ENCODE measurements at regions not wholly inside any gene's neighbourhood (a gene's known extent, or its start where the extent isn't known, plus 50 kb on each side); places are given as distances from the start of the nearest gene placed in this dataset.
A peak's percentile ranks its signal among the peaks of the same experiment; 100 is the strongest.
"Not testable (repeated sequence)": the region's sequence is repeated elsewhere in the genome, so short reads cannot be mapped to it uniquely, and the experiment has no call there.

DNA sequence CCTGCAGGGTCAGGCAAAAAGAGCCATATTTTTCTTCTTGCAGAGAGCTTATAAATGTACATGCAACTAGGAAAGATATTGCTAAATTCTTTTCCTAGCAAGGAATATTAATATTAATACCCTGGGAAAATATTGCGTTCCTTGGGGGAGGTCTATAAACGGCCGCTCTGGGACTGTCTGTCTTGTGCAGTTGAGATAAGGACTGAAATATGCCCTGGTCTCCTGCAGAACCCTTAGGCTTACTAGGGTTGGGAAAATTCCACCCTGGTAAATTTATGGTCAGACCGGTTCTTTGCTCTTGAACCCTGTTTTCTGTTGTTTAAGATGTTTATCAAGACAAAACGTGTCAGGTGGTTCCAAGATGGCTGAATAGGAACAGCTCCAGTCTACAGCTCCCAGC is 121.3 kb upstream of the CARMIL1 start:
- no peak overlapping the region for H3K4me3 Mint-ChIP-seq
- H3K4me1 Mint-ChIP-seq = peaks cover 0 to 12% (median 2%) of the 10 kb centered on the region in 4 donors
- Histone ChIP-seq H3K4me3 (ENCODE audit: low read depth, low read length) (no peak overlapping the region), H3K36me3 (ENCODE audit: control insufficient read depth, insufficient read depth, low read length) (no peaks in the 10 kb centered on the region), H3K27me3 (ENCODE audit: control insufficient read depth, insufficient read depth, low read length) (no peaks in the 10 kb centered on the region), H3K4me1 (ENCODE audit: control insufficient read depth, insufficient read depth, low read length, poor library complexity, severe bottlenecking) (no peaks in the 10 kb centered on the region), H3K27ac (ENCODE audit: insufficient read depth, low read length, poor library complexity, severe bottlenecking) (no peak overlapping the region), H3K9me3 (ENCODE audit: control insufficient read depth in 2 of 2, low read length in 2 of 2) (peaks cover 4 to 22% of the 10 kb centered on the region in 2 experiments)
- ATAC-seq (ENCODE audit: low read depth in 2 of 2) = no peak
- no peak for DNase-seq
- H3K36me3 Mint-ChIP-seq = no peaks in the 10 kb centered on the region
- peaks cover 5% of the 10 kb centered on the region for H3K27me3 Mint-ChIP-seq
- no peak overlapping the region for H3K27ac Mint-ChIP-seq
- peaks cover 2 to 10% (median 10%) of the 10 kb centered on the region in 7 donors for H3K9me3 Mint-ChIP-seq

DNA sequence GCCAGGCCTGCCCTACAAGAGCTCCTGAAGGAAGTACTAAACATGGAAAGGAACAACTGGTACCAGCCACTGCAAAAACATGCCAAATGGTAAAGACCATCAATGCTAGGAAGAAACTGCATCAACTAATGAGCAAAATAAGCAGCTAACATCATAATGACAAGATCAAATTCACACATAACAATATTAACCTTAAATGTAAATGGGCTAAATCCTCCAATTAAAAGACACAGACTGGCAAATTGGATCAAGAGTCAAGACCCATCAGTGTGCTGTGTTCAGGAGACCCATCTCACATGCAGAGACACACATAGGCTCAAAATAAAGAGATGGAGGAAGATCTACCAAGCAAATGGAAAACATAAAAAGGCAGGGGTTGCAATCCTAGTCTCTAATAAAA is 119.0 kb upstream of the CARMIL1 start:
- not testable (repeated sequence) for H3K4me3 ChIP-seq (ENCODE audit: low read depth, low read length); H3K27ac ChIP-seq (ENCODE audit: insufficient read depth, low read length, poor library complexity, severe bottlenecking); H3K27ac Mint-ChIP-seq; DNase-seq; H3K4me3 Mint-ChIP-seq; H3K36me3 ChIP-seq (ENCODE audit: control insufficient read depth, insufficient read depth, low read length); H3K36me3 Mint-ChIP-seq; H3K4me1 ChIP-seq (ENCODE audit: control insufficient read depth, insufficient read depth, low read length, poor library complexity, severe bottlenecking); ATAC-seq (ENCODE audit: low read depth in 2 of 2); H3K27me3 Mint-ChIP-seq; H3K27me3 ChIP-seq (ENCODE audit: control insufficient read depth, insufficient read depth, low read length)
- peaks cover 0 to 12% (median 4%) of the 10 kb centered on the region in 4 donors for H3K4me1 Mint-ChIP-seq
- H3K9me3 Mint-ChIP-seq = peaks cover 2 to 10% (median 10%) of the 10 kb centered on the region in 7 donors
- H3K9me3 ChIP-seq (ENCODE audit: control insufficient read depth in 2 of 2, low read length in 2 of 2) = peaks cover 6 to 22% of the 10 kb centered on the region in 2 experiments

DNA sequence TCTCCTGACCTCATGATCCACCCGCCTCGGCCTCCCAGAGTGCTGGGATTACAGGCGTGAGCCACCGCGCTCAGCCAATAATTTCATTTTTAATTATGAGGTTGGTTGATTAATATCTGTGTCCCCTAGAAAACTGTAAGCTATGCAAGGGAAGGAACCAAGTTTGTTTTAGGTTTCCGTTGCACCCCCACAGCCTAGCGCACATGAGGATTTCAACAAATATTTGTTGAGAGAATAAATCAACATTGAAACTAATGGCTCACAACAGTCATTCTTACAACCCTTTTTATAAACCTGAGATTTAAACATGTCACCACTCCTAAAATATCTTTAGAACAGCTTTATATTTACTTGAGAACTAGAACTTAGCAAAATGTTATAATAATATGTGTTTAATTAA is 114.0 kb upstream of the CARMIL1 start:
- Histone ChIP-seq H3K4me3 (ENCODE audit: low read depth, low read length) (no peak overlapping the region), H3K36me3 (ENCODE audit: control insufficient read depth, insufficient read depth, low read length) (no peaks in the 10 kb centered on the region), H3K27me3 (ENCODE audit: control insufficient read depth, insufficient read depth, low read length) (peaks cover 2% of the 10 kb centered on the region), H3K27ac (ENCODE audit: insufficient read depth, low read length, poor library complexity, severe bottlenecking) (no peak overlapping the region), H3K9me3 (ENCODE audit: control insufficient read depth in 2 of 2, low read length in 2 of 2) (peaks cover 0 to 2% of the 10 kb centered on the region in 2 experiments), H3K4me1 (ENCODE audit: control insufficient read depth, insufficient read depth, low read length, poor library complexity, severe bottlenecking) (no peaks in the 10 kb centered on the region)
- peaks cover 0 to 2% (median 0%) of the 10 kb centered on the region in 7 donors for H3K9me3 Mint-ChIP-seq
- H3K27me3 Mint-ChIP-seq = peaks cover 14% of the 10 kb centered on the region
- no peak overlapping the region for H3K4me3 Mint-ChIP-seq
- no peak overlapping the region for H3K27ac Mint-ChIP-seq
- ATAC-seq (ENCODE audit: low read depth in 2 of 2) (no peak), DNase-seq (no peak)
- H3K4me1 Mint-ChIP-seq = peaks cover 0 to 14% (median 3%) of the 10 kb centered on the region in 4 donors
- no peaks in the 10 kb centered on the region for H3K36me3 Mint-ChIP-seq

DNA sequence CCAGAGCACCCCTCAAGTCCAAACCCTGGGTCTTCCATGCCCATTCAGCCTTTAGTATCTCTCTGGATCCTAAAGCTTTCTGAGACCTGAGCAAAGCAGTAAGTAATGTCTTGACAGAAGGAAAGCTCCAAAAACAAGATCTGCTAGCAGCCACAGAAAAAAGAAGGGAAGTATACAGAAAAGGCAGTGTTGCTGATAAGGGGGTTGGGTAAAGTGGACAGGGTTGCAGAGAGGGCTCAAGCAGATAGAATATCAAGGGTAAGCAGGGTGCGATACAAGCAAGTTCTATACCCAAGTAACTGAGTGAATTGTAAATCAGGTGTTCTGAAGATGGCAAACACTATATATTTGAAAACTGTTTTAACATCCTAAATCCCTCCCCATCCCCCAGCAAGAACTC is 113.4 kb upstream of the CARMIL1 start:
- H3K27me3 ChIP-seq (ENCODE audit: control insufficient read depth, insufficient read depth, low read length) = peaks cover 2% of the 10 kb centered on the region
- peaks cover 14% of the 10 kb centered on the region for H3K27me3 Mint-ChIP-seq
- H3K4me1 ChIP-seq (ENCODE audit: control insufficient read depth, insufficient read depth, low read length, poor library complexity, severe bottlenecking) = no peaks in the 10 kb centered on the region
- H3K4me3 ChIP-seq (ENCODE audit: low read depth, low read length) = no peak overlapping the region
- H3K27ac Mint-ChIP-seq = peak overlapping the region in 1 of 3 donors; percentile 79
- peaks cover 0 to 14% (median 3%) of the 10 kb centered on the region in 4 donors for H3K4me1 Mint-ChIP-seq
- DNase-seq = no peak
- no peak overlapping the region for H3K4me3 Mint-ChIP-seq
- H3K36me3 Mint-ChIP-seq = no peaks in the 10 kb centered on the region
- no peak for ATAC-seq (ENCODE audit: low read depth in 2 of 2)
- H3K36me3 ChIP-seq (ENCODE audit: control insufficient read depth, insufficient read depth, low read length) = no peaks in the 10 kb centered on the region
- H3K9me3 Mint-ChIP-seq = peaks cover 0 to 2% (median 0%) of the 10 kb centered on the region in 7 donors
- H3K9me3 ChIP-seq (ENCODE audit: control insufficient read depth in 2 of 2, low read length in 2 of 2) = peaks cover 0 to 2% of the 10 kb centered on the region in 2 experiments
- H3K27ac ChIP-seq (ENCODE audit: insufficient read depth, low read length, poor library complexity, severe bottlenecking) = no peak overlapping the region

DNA sequence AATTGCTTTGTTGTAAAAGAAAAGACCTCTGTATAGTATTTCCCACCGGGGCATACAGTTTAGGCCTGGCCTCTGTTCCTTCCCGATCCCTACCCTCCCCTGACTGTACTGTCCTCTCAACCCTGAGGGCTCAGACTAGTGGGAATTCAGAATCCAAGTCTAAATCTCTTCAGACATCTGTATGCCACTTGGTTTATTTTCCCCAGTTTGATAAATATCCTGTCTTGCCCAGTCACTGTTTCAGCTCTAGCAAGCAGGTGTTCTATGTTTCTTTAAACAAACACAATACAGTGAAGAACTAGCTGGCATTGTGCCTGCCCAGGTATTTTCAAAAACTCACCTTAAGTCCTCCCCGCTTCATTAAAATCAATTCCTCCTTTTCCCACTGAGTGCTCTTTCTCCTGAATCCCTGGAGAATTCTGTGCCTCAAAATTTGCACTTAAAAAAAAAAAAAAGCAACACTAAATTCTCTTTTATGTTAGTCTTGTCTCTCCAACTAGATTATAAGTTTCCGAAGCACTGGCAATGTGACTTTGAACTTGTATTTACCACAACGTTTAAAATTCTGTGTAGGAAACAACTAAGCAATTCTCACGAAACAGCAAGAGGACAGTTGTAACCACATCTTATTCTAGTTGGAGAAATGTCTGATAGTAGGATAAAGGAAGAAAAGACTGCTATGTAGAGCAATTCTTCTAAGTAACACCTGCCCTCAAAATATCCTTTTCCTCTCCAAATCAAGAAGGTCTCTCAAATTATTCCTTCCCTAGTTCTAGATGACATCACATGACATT is 112.0 kb upstream of the CARMIL1 start:
- H3K4me1 Mint-ChIP-seq = peaks cover 0 to 14% (median 3%) of the 10 kb centered on the region in 4 donors
- DNase-seq = no peak
- H3K4me3 Mint-ChIP-seq = no peak overlapping the region
- ATAC-seq (ENCODE audit: low read depth in 2 of 2) = no peak
- no peaks in the 10 kb centered on the region for H3K9me3 Mint-ChIP-seq
- Histone ChIP-seq H3K36me3 (ENCODE audit: control insufficient read depth, insufficient read depth, low read length) (no peaks in the 10 kb centered on the region), H3K4me1 (ENCODE audit: control insufficient read depth, insufficient read depth, low read length, poor library complexity, severe bottlenecking) (no peaks in the 10 kb centered on the region), H3K27ac (ENCODE audit: insufficient read depth, low read length, poor library complexity, severe bottlenecking) (no peak overlapping the region), H3K9me3 (ENCODE audit: control insufficient read depth in 2 of 2, low read length in 2 of 2) (peaks cover 0 to 2% of the 10 kb centered on the region in 2 experiments), H3K4me3 (ENCODE audit: low read depth, low read length) (no peak overlapping the region), H3K27me3 (ENCODE audit: control insufficient read depth, insufficient read depth, low read length) (peaks cover 2% of the 10 kb centered on the region)
- peaks cover 14% of the 10 kb centered on the region for H3K27me3 Mint-ChIP-seq
- H3K27ac Mint-ChIP-seq = no peak overlapping the region
- H3K36me3 Mint-ChIP-seq = no peaks in the 10 kb centered on the region

DNA sequence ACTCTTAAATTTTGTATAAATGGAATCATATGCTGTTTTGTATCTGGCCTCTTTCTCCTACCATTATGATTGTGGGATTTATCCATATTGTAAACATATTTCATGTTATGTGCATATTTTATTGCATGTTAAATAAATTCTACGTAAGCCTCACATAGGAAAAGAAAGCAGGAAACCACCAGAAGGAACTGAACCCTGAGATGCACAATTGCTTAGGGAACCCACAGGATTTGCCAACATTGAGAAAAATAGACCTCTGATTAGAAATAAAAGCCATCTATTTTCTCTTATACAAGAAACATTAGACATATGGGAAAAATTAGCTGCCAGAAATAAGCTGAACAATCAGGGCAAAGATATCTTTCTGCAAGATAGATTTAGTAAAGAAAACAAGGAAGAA is 111.2 kb upstream of the CARMIL1 start:
- H3K27me3 Mint-ChIP-seq = peaks cover 14% of the 10 kb centered on the region
- H3K4me3 Mint-ChIP-seq = no peak overlapping the region
- no peak for DNase-seq
- H3K4me1 Mint-ChIP-seq = peaks cover 0 to 14% (median 3%) of the 10 kb centered on the region in 4 donors
- no peak overlapping the region for H3K27ac Mint-ChIP-seq
- H3K9me3 ChIP-seq (ENCODE audit: control insufficient read depth in 2 of 2, low read length in 2 of 2) = peaks cover 0 to 2% of the 10 kb centered on the region in 2 experiments
- H3K9me3 Mint-ChIP-seq = no peaks in the 10 kb centered on the region
- H3K4me3 ChIP-seq (ENCODE audit: low read depth, low read length) = no peak overlapping the region
- no peaks in the 10 kb centered on the region for H3K4me1 ChIP-seq (ENCODE audit: control insufficient read depth, insufficient read depth, low read length, poor library complexity, severe bottlenecking)
- H3K27me3 ChIP-seq (ENCODE audit: control insufficient read depth, insufficient read depth, low read length) = peaks cover 2% of the 10 kb centered on the region
- no peaks in the 10 kb centered on the region for H3K36me3 ChIP-seq (ENCODE audit: control insufficient read depth, insufficient read depth, low read length)
- H3K36me3 Mint-ChIP-seq = no peaks in the 10 kb centered on the region
- no peak overlapping the region for H3K27ac ChIP-seq (ENCODE audit: insufficient read depth, low read length, poor library complexity, severe bottlenecking)
- ATAC-seq (ENCODE audit: low read depth in 2 of 2) = no peak

DNA sequence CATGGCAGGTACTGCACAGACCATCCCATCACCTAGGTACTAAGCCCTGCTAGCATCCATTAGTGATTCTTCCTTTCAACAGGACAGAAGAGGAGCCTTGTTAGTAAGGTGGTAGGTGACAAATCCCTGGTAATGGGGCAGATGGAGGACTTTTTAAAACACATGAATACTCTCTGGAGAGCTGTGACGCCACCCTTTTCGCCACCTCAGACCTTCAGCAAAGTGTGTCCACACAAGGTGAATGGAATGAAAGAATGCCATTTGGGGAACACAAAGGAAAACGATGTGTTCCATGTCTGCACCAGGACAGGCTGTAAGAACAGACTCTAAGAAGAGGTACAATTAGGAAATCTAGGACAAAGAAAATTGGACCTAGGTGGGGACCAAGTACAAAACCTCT is 110.5 kb upstream of the CARMIL1 start:
- H3K4me1 Mint-ChIP-seq = peaks cover 0 to 10% (median 6%) of the 10 kb centered on the region in 4 donors
- no peaks in the 10 kb centered on the region for H3K36me3 ChIP-seq (ENCODE audit: control insufficient read depth, insufficient read depth, low read length)
- no peak overlapping the region for H3K4me3 Mint-ChIP-seq
- peaks cover 14% of the 10 kb centered on the region for H3K27me3 Mint-ChIP-seq
- peaks cover 2% of the 10 kb centered on the region for H3K27me3 ChIP-seq (ENCODE audit: control insufficient read depth, insufficient read depth, low read length)
- no peaks in the 10 kb centered on the region for H3K9me3 Mint-ChIP-seq
- H3K4me3 ChIP-seq (ENCODE audit: low read depth, low read length) = no peak overlapping the region
- no peaks in the 10 kb centered on the region for H3K4me1 ChIP-seq (ENCODE audit: control insufficient read depth, insufficient read depth, low read length, poor library complexity, severe bottlenecking)
- ATAC-seq (ENCODE audit: low read depth in 2 of 2) (no peak), DNase-seq (no peak)
- no peak overlapping the region for H3K27ac ChIP-seq (ENCODE audit: insufficient read depth, low read length, poor library complexity, severe bottlenecking)
- no peaks in the 10 kb centered on the region for H3K36me3 Mint-ChIP-seq
- peaks cover 0 to 2% of the 10 kb centered on the region in 2 experiments for H3K9me3 ChIP-seq (ENCODE audit: control insufficient read depth in 2 of 2, low read length in 2 of 2)
- H3K27ac Mint-ChIP-seq = no peak overlapping the region

DNA sequence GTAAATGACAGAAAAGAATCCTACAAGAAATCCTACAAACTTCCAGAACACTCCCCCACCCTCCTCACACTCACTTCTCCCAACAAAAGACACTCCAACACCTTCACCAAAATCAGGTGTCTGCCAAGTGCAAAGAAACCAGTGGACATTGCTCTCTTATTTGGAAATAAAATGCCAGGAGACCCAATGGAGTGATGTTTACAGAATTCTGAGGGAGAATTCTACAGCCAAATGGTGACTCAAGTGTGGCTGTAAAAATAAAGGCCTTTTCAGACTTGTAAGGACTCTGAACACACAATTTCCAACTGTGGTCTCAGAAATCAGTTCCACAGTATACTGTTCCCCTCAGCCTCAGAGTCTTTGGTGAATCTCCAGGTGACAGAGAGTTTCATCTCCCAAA is 109.6 kb upstream of the CARMIL1 start:
- Mint-ChIP-seq H3K4me3 (no peak overlapping the region), H3K27ac (no peak overlapping the region), H3K9me3 (no peaks in the 10 kb centered on the region), H3K4me1 (peaks cover 0 to 10% (median 6%) of the 10 kb centered on the region in 4 donors), H3K27me3 (peaks cover 10% of the 10 kb centered on the region), H3K36me3 (no peaks in the 10 kb centered on the region)
- Histone ChIP-seq H3K9me3 (ENCODE audit: control insufficient read depth in 2 of 2, low read length in 2 of 2) (no peaks in the 10 kb centered on the region), H3K4me1 (ENCODE audit: control insufficient read depth, insufficient read depth, low read length, poor library complexity, severe bottlenecking) (no peaks in the 10 kb centered on the region), H3K36me3 (ENCODE audit: control insufficient read depth, insufficient read depth, low read length) (no peaks in the 10 kb centered on the region), H3K27ac (ENCODE audit: insufficient read depth, low read length, poor library complexity, severe bottlenecking) (no peak overlapping the region), H3K27me3 (ENCODE audit: control insufficient read depth, insufficient read depth, low read length) (peaks cover 2% of the 10 kb centered on the region), H3K4me3 (ENCODE audit: low read depth, low read length) (no peak overlapping the region)
- ATAC-seq (ENCODE audit: low read depth in 2 of 2) (no peak), DNase-seq (no peak)
